Keratinocyte (primary cell): ENCODE measurements at regions not wholly inside any gene's neighbourhood (a gene's known extent, or its start where the extent isn't known, plus 50 kb on each side); places are given as distances from the start of the nearest gene placed in this dataset.

Experiments used
- DNase-seq: peaks from one replicate; pipeline ENCODE4 v3.0.0-alpha.2; 2011; ENCODE audit warnings: low read depth, missing footprints, low spot score
- FAIRE-seq: peaks from 2 replicates; lab custom pipeline; 2011; peaks lifted over from hg19 to GRCh38; lab: Jason Lieb, UNC
- H2AFZ ChIP-seq: 2 replicates; pipeline ENCODE4 v1.6.0; 2012; ENCODE audit warnings: low read length, control low read depth, inconsistent platforms; ENCODE audit not compliant: control insufficient read depth
- H3K27ac ChIP-seq: 2 replicates; pipeline ENCODE4 v1.5.1; 2011; ENCODE audit warnings: low read length; ENCODE audit not compliant: control insufficient read depth, insufficient read depth
- H3K27me3 ChIP-seq: 3 replicates; pipeline ENCODE4 v1.6.0; 2011; ENCODE audit warnings: low read length; ENCODE audit not compliant: control insufficient read depth, insufficient read depth; ENCODE audit errors: extremely low read depth
- H3K36me3 ChIP-seq, 2 experiments: 2 replicates in 1 of 2; 3 replicates in 1 of 2; pipeline ENCODE4 v1.5.1; 2011; ENCODE audit warnings: low read length in 2 of 2, mild to moderate bottlenecking in 1 of 2; ENCODE audit not compliant: control insufficient read depth in 2 of 2, insufficient read depth in 2 of 2; ENCODE audit errors: extremely low read depth in 1 of 2
- H3K4me1 ChIP-seq: 3 replicates; pipeline ENCODE4 v1.5.1; 2011; ENCODE audit warnings: low read length; ENCODE audit not compliant: control insufficient read depth, insufficient read depth; ENCODE audit errors: extremely low read depth
- H3K4me2 ChIP-seq: 3 replicates; pipeline ENCODE4 v1.6.0; 2011; ENCODE audit warnings: low read depth, low read length; ENCODE audit not compliant: control insufficient read depth, insufficient read depth; ENCODE audit errors: extremely low read depth
- H3K4me3 ChIP-seq, 3 experiments: fragments of 200-600 bp in 1 of 3; sonication (generic) in 1 of 3; 2 replicates in 2 of 3; 3 replicates in 1 of 3; pipeline ENCODE4 v1.5.1; 2011 to 2016; ENCODE audit warnings: low read length in 3 of 3, mild to moderate bottlenecking in 3 of 3, control low read depth in 2 of 3, inconsistent platforms in 1 of 3, low read depth in 1 of 3, mixed read lengths in 1 of 3, mixed run types in 1 of 3, moderate library complexity in 1 of 3; ENCODE audit not compliant: control insufficient read depth in 2 of 3, insufficient read depth in 2 of 3; ENCODE audit errors: extremely low read depth in 1 of 3
- H3K79me2 ChIP-seq: 2 replicates; pipeline ENCODE4 v1.6.0; 2012; ENCODE audit warnings: low read length; ENCODE audit not compliant: control insufficient read depth, insufficient read depth
- H3K9ac ChIP-seq: 3 replicates; pipeline ENCODE4 v1.6.0; 2011; ENCODE audit warnings: low read length; ENCODE audit not compliant: control insufficient read depth, insufficient read depth; ENCODE audit errors: extremely low read depth
- H3K9me1 ChIP-seq: 3 replicates; pipeline ENCODE4 v1.6.0; 2011; ENCODE audit warnings: low read length; ENCODE audit not compliant: control insufficient read depth, insufficient read depth; ENCODE audit errors: extremely low read depth
- H3K9me3 ChIP-seq: 2 replicates; pipeline ENCODE4 v1.5.1; 2012; ENCODE audit warnings: low read depth, low read length; ENCODE audit not compliant: control insufficient read depth
- H4K20me1 ChIP-seq: 3 replicates; pipeline ENCODE4 v1.6.0; 2011; ENCODE audit warnings: low read length; ENCODE audit not compliant: control insufficient read depth, insufficient read depth; ENCODE audit errors: extremely low read depth
- EZH2 ChIP-seq: IDR thresholded peaks from one replicate; pipeline ENCODE4 v1.6.1; 2012; ENCODE audit warnings: inconsistent platforms, mild to moderate bottlenecking, low read length, moderate library complexity
- dilution Hi-C: fragments of 300-500 bp; cut with MboI; formaldehyde crosslinking; loops from one replicate; pipeline ENCODE4 v1.7.0; 2020; ENCODE audit warnings: low sequenced_read_pairs; ENCODE audit not compliant: extremely low pct_ligation_motif_present
- TF ChIP-seq, protein P1 (sequence below), 3 experiments: IDR thresholded peaks in 1 of 3; conservative IDR thresholded peaks in 1 of 3; optimal IDR thresholded peaks in 1 of 3; 2 replicates in 2 of 3; 3 replicates in 1 of 3; pipeline versions ENCODE3 to v1.5.1; 2011; ENCODE audit warnings: low read length in 3 of 3, mild to moderate bottlenecking in 3 of 3, moderate library complexity in 2 of 3, control low read depth in 1 of 3, inconsistent platforms in 1 of 3; ENCODE audit not compliant: insufficient read depth in 2 of 3; ENCODE audit errors: extremely low read depth in 1 of 3

DNA sequence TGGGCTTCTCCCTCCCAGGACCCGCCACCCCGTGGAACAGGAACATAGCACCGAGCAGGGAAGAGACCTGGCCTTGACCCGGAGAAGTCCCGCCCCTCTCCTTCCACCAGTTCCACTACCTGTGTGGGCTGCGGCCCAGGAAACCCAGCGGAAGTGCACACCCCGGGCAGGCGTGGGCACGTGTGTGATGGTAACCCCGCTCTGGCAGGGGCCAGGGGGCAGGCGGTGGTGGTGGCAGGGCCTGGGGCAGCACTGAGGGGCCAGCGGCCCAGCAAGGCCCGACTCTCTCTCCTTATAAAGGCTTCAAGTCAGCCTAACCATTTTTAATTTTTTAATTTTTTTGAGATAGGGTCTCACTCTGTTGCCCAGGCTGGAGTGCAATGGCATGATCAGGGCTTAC is 129.0 kb upstream of the FAM98A start:
- Histone ChIP-seq H2AFZ (no peak overlapping the region), H3K9me1 (no peaks in the 10 kb centered on the region), H3K27ac (no peak overlapping the region), H3K4me3 (no peak overlapping the region), H3K36me3 (no peaks in the 10 kb centered on the region), H4K20me1 (no peaks in the 10 kb centered on the region), H3K9me3 (peaks cover 2% of the 10 kb centered on the region), H3K4me1 (no peaks in the 10 kb centered on the region), H3K9ac (no peak overlapping the region), H3K79me2 (no peaks in the 10 kb centered on the region), H3K27me3 (no peaks in the 10 kb centered on the region), H3K4me2 (no peak overlapping the region)
- TF ChIP-seq, protein P1, sequence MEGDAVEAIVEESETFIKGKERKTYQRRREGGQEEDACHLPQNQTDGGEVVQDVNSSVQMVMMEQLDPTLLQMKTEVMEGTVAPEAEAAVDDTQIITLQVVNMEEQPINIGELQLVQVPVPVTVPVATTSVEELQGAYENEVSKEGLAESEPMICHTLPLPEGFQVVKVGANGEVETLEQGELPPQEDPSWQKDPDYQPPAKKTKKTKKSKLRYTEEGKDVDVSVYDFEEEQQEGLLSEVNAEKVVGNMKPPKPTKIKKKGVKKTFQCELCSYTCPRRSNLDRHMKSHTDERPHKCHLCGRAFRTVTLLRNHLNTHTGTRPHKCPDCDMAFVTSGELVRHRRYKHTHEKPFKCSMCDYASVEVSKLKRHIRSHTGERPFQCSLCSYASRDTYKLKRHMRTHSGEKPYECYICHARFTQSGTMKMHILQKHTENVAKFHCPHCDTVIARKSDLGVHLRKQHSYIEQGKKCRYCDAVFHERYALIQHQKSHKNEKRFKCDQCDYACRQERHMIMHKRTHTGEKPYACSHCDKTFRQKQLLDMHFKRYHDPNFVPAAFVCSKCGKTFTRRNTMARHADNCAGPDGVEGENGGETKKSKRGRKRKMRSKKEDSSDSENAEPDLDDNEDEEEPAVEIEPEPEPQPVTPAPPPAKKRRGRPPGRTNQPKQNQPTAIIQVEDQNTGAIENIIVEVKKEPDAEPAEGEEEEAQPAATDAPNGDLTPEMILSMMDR (optimal IDR thresholded peaks at IDR 0.05 in 1 of 3, IDR thresholded peaks at IDR 0.05 in 1 of 3, conservative IDR thresholded peaks at IDR 0.05 in 1 of 3; ENCODE audit: extremely low read depth in 1 of 3, insufficient read depth in 2 of 3, low read length in 3 of 3), result no peak
- no peak for TF ChIP-seq EZH2
- no peak for FAIRE-seq
- no peak for DNase-seq
- dilution Hi-C loops, result no loop called here

DNA sequence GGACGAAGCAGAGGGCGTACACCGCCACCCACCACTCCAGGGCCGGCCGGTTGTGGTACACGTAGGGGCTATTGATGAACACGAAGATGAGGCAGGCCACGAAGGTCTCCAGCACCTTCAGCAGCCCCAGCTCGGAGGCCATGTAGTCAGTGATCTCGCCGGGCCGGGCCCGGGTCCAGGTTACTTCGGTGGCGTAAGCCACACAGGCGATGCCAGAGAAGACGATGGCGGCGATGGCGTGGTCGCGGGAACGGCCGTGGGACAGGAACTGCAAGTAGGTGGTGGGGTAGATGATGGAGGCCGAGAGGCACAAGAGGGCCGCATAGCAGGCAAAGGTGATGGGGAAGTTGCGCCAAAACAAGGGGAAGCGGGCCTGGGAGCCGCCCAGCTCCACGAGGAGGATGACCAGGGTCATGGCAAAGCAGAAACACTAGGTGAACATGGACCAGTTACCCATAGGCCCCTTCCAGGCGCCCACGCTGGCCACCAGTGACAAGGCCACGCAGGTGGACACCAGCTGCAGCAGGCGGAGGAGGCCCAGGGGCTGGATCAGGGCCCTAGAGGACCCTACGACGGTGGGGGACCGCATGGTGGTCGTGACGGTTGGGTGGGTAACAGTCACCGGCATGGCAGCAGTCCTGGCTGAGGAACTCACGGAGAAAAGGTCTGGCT is 128.4 kb upstream of the FAM98A start:
- no peaks in the 10 kb centered on the region for H3K79me2 ChIP-seq
- no peak overlapping the region for H3K27ac ChIP-seq
- dilution Hi-C loops, result no loop called here
- no peak overlapping the region for H3K9ac ChIP-seq
- H3K4me3 ChIP-seq, result no peak overlapping the region
- FAIRE-seq (no peak), DNase-seq (no peak)
- H4K20me1 ChIP-seq, result no peaks in the 10 kb centered on the region
- H3K4me1 ChIP-seq, result no peaks in the 10 kb centered on the region
- H3K36me3 ChIP-seq, result no peaks in the 10 kb centered on the region
- no peak overlapping the region for H2AFZ ChIP-seq
- H3K27me3 ChIP-seq, result no peaks in the 10 kb centered on the region
- H3K9me1 ChIP-seq, result no peaks in the 10 kb centered on the region
- no peak overlapping the region for H3K4me2 ChIP-seq
- TF ChIP-seq, protein P1 (optimal IDR thresholded peaks at IDR 0.05 in 1 of 3, IDR thresholded peaks at IDR 0.05 in 1 of 3, conservative IDR thresholded peaks at IDR 0.05 in 1 of 3; ENCODE audit: extremely low read depth in 1 of 3, insufficient read depth in 2 of 3, low read length in 3 of 3), result no peak
- H3K9me3 ChIP-seq, result peaks cover 2% of the 10 kb centered on the region
